ENCODE measurements at regions not wholly inside any gene's neighbourhood (a gene's known extent, or its start where the extent isn't known, plus 50 kb on each side); places are given as distances from the start of the nearest gene placed in this dataset.

DNA sequence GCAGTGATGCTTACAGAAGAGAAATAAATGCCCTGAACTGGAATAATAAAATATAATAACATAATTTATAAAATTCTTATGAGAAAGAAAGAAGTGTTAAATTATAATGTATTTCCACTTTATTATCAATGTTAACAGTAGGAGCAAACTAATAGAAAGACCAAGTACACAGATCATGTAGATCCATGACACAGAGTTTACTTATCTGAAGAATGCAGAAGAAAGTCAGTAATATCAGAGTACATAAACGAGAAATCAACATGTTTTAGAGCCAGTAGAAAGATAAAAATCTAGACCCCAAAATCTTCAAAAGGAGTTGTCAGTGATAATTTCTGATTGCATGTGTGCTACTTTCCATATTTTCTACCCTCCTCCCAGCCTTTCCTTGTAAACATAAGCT is 334.8 kb upstream of the MANEA start:
- Histone ChIP-seq H3K27me3 (replicated peaks) (no peaks in the 10 kb centered on the region), H3K4me3 (ENCODE audit: low read depth, low read length) (no peak overlapping the region), H3K36me3 (replicated peaks) (no peaks in the 10 kb centered on the region), H3K27ac (no peak overlapping the region)
- TF ChIP-seq, protein P1, sequence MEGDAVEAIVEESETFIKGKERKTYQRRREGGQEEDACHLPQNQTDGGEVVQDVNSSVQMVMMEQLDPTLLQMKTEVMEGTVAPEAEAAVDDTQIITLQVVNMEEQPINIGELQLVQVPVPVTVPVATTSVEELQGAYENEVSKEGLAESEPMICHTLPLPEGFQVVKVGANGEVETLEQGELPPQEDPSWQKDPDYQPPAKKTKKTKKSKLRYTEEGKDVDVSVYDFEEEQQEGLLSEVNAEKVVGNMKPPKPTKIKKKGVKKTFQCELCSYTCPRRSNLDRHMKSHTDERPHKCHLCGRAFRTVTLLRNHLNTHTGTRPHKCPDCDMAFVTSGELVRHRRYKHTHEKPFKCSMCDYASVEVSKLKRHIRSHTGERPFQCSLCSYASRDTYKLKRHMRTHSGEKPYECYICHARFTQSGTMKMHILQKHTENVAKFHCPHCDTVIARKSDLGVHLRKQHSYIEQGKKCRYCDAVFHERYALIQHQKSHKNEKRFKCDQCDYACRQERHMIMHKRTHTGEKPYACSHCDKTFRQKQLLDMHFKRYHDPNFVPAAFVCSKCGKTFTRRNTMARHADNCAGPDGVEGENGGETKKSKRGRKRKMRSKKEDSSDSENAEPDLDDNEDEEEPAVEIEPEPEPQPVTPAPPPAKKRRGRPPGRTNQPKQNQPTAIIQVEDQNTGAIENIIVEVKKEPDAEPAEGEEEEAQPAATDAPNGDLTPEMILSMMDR (IDR thresholded peaks at IDR 0.05; ENCODE audit: low read depth, low read length, missing control alignments), result no peak
- no peak for DNase-seq
- in situ Hi-C loops (cut with HindIII; ENCODE audit: low pct_ligation_motif_present, low sequenced_read_pairs), result no loop called here

DNA sequence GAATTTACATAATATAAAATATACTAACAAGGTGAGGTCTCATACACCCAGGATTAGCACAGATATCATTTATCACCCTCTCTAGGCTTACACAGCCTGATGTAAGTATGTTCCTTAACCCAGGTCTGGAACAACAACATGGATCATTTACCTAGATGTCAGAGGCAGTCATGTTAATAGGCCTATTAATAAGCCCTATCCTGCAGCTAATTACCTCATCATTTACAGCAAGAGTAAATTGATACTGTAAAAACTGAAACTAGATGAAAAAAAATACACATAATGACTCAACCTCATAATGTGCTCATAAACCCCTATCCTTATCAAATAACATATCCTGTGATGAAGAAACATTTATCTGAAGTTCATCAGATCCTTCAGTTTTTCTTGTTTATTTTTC is 334.3 kb upstream of the MANEA start:
- no peak for DNase-seq
- Histone ChIP-seq H3K4me3 (ENCODE audit: low read depth, low read length) (no peak overlapping the region), H3K27me3 (replicated peaks) (no peaks in the 10 kb centered on the region), H3K27ac (no peak overlapping the region), H3K36me3 (replicated peaks) (no peaks in the 10 kb centered on the region)
- in situ Hi-C loops (cut with HindIII; ENCODE audit: low pct_ligation_motif_present, low sequenced_read_pairs), result no loop called here
- TF ChIP-seq, protein P1 (IDR thresholded peaks at IDR 0.05; ENCODE audit: low read depth, low read length, missing control alignments), result no peak

DNA sequence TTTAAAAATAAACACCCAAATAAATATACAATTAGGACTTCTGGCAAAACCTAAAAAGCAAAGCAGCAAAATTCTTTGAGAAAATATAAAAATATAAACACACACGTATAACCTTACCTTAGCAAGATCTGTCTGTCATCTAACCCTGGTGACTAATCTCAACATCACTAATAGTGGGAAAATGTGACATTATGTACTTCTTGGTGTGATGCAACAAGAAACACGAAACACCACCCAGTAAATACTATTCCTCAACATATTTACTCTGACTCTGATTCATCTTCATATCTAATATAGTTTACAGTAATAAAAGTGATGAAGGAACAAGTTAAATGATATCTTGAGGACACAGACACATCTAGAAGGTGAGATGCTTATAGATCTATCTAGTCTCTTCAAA is 332.6 kb upstream of the MANEA start:
- TF ChIP-seq, protein P1 (IDR thresholded peaks at IDR 0.05; ENCODE audit: low read depth, low read length, missing control alignments), result no peak
- H3K27ac ChIP-seq, result no peak overlapping the region
- H3K36me3 ChIP-seq (replicated peaks), result no peaks in the 10 kb centered on the region
- no peak for DNase-seq
- in situ Hi-C loops (cut with HindIII; ENCODE audit: low pct_ligation_motif_present, low sequenced_read_pairs), result no loop called here
- H3K27me3 ChIP-seq (replicated peaks), result no peaks in the 10 kb centered on the region
- H3K4me3 ChIP-seq (ENCODE audit: low read depth, low read length), result no peak overlapping the region

DNA sequence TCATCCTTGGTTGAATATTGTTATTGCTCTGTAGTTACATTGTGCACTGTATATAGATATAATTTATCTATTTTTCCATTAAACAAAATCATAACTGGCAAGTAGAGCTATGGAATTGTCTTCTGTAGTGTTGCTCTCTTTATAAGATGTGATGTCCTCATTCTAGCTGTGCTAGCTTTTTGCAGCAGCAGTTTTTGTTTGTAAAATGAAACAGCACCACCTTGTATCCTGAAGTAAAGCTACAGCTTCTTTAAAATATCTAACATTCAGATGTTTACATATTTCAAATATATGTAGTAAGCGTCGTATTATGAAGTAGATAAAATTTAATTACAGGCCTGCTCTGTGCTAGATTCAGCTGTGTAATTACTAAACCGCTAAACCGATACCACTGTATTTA is 328.8 kb upstream of the MANEA start:
- Histone ChIP-seq H3K4me3 (ENCODE audit: low read depth, low read length) (no peak overlapping the region), H3K27ac (no peak overlapping the region), H3K36me3 (replicated peaks) (no peaks in the 10 kb centered on the region), H3K27me3 (replicated peaks) (no peaks in the 10 kb centered on the region)
- no peak for DNase-seq
- in situ Hi-C loops (cut with HindIII; ENCODE audit: low pct_ligation_motif_present, low sequenced_read_pairs), result no loop called here
- TF ChIP-seq, protein P1 (IDR thresholded peaks at IDR 0.05; ENCODE audit: low read depth, low read length, missing control alignments), result no peak

DNA sequence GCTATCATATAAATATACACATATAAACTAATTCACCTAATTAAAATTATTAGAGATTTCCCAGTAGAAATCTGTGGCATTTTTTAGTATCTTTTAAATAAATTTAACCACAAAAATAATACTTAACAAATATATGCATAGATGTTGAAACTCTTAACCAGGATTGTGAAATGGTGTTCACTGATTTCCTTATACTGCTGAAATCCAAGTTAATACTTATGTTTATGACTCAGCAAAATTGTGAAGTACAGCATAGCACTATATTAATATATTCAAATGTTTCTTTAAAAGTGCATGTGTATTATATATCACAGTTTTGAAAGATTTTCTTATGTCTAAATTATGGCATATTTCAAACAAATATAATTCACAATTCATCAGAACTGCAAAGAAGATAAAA is 328.2 kb upstream of the MANEA start:
- Histone ChIP-seq H3K4me3 (ENCODE audit: low read depth, low read length) (no peak overlapping the region), H3K36me3 (replicated peaks) (no peaks in the 10 kb centered on the region), H3K27me3 (replicated peaks) (no peaks in the 10 kb centered on the region), H3K27ac (no peak overlapping the region)
- DNase-seq, result no peak
- TF ChIP-seq, protein P1 (IDR thresholded peaks at IDR 0.05; ENCODE audit: low read depth, low read length, missing control alignments), result no peak
- in situ Hi-C loops (cut with HindIII; ENCODE audit: low pct_ligation_motif_present, low sequenced_read_pairs), result no loop called here

DNA sequence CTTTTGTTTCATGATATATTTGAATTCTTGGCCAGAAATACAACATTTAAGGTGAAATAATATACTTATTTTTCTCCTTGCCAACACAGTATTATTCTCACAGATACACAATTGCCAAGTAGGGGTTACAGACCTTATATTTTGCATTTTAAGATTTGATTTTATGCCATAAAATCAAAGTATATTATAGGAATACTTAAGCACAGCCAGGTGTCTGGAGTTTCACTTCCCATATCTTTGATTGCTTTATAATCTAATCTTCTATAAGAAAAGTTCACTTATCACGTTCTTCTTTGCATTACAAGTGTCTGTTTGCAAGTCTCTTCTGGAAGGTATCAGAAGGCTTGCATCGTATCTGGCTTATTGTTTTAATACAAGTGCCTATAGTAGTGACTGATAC is 327.7 kb upstream of the MANEA start:
- H3K27ac ChIP-seq, result no peak overlapping the region
- TF ChIP-seq, protein P1 (IDR thresholded peaks at IDR 0.05; ENCODE audit: low read depth, low read length, missing control alignments), result no peak
- in situ Hi-C loops (cut with HindIII; ENCODE audit: low pct_ligation_motif_present, low sequenced_read_pairs), result no loop called here

More for the DNA sequence above, 327.7 kb upstream of the MANEA start:
- H3K4me3 ChIP-seq (ENCODE audit: low read depth, low read length), result no peak overlapping the region
- no peaks in the 10 kb centered on the region for H3K36me3 ChIP-seq (replicated peaks)
- no peaks in the 10 kb centered on the region for H3K27me3 ChIP-seq (replicated peaks)
- DNase-seq, result no peak
